Tibial artery (tissue), 4 donors: ENCODE measurements at regions not wholly inside any gene's neighbourhood (a gene's known extent, or its start where the extent isn't known, plus 50 kb on each side); places are given as distances from the start of the nearest gene placed in this dataset.

Experiments
- DNase-seq, 2 donors: peaks; one replicate each; pipeline ENCODE4 v3.0.0-alpha.2; 2019
- H3K27ac ChIP-seq, 2 donors: fragments of 200-600 bp; sonication (generic) in 1 of 2; 1 replicate in 1 of 2; 2 replicates in 1 of 2; pipeline ENCODE4 v1.5.1; 2018 to 2019; ENCODE audit warnings: mild to moderate bottlenecking in 1 of 2
- H3K27me3 ChIP-seq, 2 donors: fragments of 200-600 bp; sonication (generic) in 1 of 2; one replicate each; pipeline versions ENCODE4 v1.5.1 to v1.6.0; 2016 to 2019
- H3K36me3 ChIP-seq, 3 donors: fragments of 200-600 bp; sonication (generic) in 2 of 3; one replicate each; pipeline ENCODE4 v1.5.1; 2016 to 2019; ENCODE audit warnings: mild to moderate bottlenecking in 2 of 3
- H3K4me1 ChIP-seq, 4 donors: fragments of 200-600 bp; sonication (generic) in 2 of 4; 1 replicate in 3 of 4; 2 replicates in 1 of 4; pipeline ENCODE4 v1.5.1; 2016 to 2019
- H3K4me3 ChIP-seq, 2 donors: fragments of 200-600 bp; sonication (generic) in 1 of 2; 1 replicate in 1 of 2; 2 replicates in 1 of 2; pipeline ENCODE4 v1.5.1; 2018 to 2019; ENCODE audit warnings: mild to moderate bottlenecking in 2 of 2
- H3K9me3 ChIP-seq, 3 donors: fragments of 200-600 bp; sonication (generic) in 1 of 3; one replicate each; pipeline ENCODE4 v1.5.1; 2016 to 2019
- intact Hi-C: fragments of 100-400 bp; cut with DNase I; formaldehyde crosslinking; loops from one replicate; pipeline ENCODE4 v1.15.0; 2023; ENCODE audit warnings: low total_unique reads
- TF ChIP-seq, protein P1 (sequence below), 2 experiments: fragments of 200-600 bp in 1 of 2; fragments of 450-650 bp in 1 of 2; IDR thresholded peaks; one replicate each; pipeline ENCODE4 v1.5.1; 2017 to 2019; ENCODE audit warnings: antibody characterized with exemption in 2 of 2, mild to moderate bottlenecking in 1 of 2, moderate library complexity in 1 of 2

DNA sequence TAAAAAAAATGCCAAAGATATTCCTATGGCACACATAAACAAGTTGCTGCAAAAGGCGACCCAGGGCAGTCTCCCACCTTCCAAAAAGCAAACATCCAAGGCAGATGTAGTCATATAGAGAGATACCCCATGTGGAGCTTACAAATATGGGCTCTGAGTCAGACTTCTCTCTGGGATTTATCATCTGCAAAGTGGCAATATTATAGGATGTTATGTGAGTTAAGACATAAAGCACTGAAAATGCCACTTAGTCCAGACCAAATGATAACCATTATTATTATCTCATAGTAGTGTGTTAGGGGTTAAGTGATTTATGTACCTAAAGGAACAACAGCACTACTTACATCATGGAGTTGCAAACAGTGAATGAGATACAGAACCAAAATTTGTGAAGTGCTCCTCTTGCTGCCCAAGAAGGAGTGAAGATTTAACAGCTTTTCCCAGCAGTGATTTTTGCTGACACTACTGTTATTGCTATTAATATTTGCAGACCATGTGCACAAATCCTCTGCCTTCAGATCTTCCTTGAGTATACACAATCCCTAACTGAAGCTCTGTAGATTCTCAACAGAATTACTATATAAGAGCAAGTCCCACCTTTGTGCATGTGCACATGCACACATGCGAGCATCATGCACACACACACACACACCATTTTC, 560.0 kb upstream of the SALL1 start:
- Histone ChIP-seq H3K9me3 (peaks cover 0 to 7% (median 0%) of the 10 kb centered on the region in 3 donors), H3K4me3 (no peak overlapping the region), H3K4me1 (no peaks in the 10 kb centered on the region), H3K36me3 (no peaks in the 10 kb centered on the region), H3K27ac (no peak overlapping the region), H3K27me3 (no peaks in the 10 kb centered on the region)
- no peak for DNase-seq
- TF ChIP-seq, protein P1, sequence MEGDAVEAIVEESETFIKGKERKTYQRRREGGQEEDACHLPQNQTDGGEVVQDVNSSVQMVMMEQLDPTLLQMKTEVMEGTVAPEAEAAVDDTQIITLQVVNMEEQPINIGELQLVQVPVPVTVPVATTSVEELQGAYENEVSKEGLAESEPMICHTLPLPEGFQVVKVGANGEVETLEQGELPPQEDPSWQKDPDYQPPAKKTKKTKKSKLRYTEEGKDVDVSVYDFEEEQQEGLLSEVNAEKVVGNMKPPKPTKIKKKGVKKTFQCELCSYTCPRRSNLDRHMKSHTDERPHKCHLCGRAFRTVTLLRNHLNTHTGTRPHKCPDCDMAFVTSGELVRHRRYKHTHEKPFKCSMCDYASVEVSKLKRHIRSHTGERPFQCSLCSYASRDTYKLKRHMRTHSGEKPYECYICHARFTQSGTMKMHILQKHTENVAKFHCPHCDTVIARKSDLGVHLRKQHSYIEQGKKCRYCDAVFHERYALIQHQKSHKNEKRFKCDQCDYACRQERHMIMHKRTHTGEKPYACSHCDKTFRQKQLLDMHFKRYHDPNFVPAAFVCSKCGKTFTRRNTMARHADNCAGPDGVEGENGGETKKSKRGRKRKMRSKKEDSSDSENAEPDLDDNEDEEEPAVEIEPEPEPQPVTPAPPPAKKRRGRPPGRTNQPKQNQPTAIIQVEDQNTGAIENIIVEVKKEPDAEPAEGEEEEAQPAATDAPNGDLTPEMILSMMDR (IDR thresholded peaks at IDR 0.05), result no peak
- intact Hi-C loops, result no loop called here

DNA sequence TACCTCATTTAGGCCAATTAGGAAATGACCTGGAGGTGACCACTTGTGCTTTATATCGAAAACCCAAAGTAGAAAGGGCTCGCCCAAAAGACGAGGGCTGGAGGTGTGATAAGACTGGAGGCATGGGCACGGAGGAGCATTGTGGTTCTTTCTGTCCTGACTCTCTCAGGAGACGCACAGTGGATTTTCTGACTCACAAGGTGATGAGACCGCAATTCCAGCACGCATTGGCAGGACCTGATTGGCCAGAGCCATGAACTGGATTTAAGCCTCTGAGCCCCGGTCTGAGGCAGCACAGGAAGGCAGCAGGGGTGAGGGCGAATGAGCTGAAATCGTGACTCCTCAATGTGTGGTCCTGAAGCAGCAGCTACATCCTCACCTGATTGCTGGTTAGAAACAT, 559.1 kb upstream of the SALL1 start:
- H3K27ac ChIP-seq, result no peak overlapping the region
- no peak for DNase-seq
- H3K36me3 ChIP-seq, result no peaks in the 10 kb centered on the region
- H3K27me3 ChIP-seq, result no peaks in the 10 kb centered on the region
- no peak overlapping the region for H3K4me3 ChIP-seq
- intact Hi-C loops, result no loop called here
- H3K9me3 ChIP-seq, result peaks cover 0 to 7% (median 0%) of the 10 kb centered on the region in 3 donors
- TF ChIP-seq, protein P1 (IDR thresholded peaks at IDR 0.05), result no peak
- no peaks in the 10 kb centered on the region for H3K4me1 ChIP-seq

DNA sequence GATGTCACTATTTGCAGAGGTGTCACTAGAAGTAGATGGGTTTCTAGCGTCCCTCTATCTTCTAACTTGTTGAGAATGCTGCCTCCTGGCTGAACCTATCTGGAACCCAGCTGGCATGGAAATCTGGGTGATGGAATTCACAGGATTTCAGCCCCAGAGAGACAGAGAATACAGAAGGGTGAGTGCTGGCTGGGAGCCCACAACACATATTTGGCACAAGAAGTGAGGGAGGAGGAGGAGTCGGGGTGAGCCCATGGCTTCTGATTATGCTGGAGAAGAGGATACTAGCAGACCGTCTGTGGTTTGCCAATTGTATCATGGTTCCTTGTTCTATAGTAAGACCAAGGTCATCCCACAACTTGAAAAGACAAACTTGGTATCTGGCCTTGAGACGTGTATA, 557.8 kb upstream of the SALL1 start:
- no peak overlapping the region for H3K4me3 ChIP-seq
- H3K4me1 ChIP-seq, result no peaks in the 10 kb centered on the region
- DNase-seq, result no peak
- H3K27ac ChIP-seq, result no peak overlapping the region
- no peaks in the 10 kb centered on the region for H3K36me3 ChIP-seq
- H3K9me3 ChIP-seq, result no peaks in the 10 kb centered on the region
- intact Hi-C loops, result no loop called here
- TF ChIP-seq, protein P1 (IDR thresholded peaks at IDR 0.05), result no peak
- no peaks in the 10 kb centered on the region for H3K27me3 ChIP-seq

DNA sequence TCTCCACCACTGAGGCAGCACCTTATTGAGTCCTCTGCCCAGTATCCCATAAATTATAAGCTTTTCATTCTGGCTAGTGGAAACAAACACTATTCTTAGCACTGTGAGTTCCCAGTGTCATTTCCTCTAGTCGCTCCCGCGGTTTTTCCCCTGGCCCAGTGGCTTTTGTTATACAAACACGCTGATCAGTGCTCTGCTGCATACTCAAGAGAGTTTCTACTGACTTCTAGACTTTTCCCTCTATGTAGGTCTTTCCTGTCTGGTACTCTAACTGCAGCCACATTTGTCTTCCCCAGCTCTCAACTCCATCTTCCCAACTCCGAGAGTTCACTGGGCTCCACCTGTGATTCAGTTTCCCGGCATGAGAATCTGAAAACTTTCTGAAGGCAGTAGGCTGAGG, 556.6 kb upstream of the SALL1 start:
- intact Hi-C loops, result no loop called here
- no peak for DNase-seq
- Histone ChIP-seq H3K4me3 (no peak overlapping the region), H3K27ac (no peak overlapping the region), H3K36me3 (no peaks in the 10 kb centered on the region), H3K27me3 (no peaks in the 10 kb centered on the region), H3K9me3 (no peaks in the 10 kb centered on the region), H3K4me1 (no peaks in the 10 kb centered on the region)
- TF ChIP-seq, protein P1 (IDR thresholded peaks at IDR 0.05), result no peak

DNA sequence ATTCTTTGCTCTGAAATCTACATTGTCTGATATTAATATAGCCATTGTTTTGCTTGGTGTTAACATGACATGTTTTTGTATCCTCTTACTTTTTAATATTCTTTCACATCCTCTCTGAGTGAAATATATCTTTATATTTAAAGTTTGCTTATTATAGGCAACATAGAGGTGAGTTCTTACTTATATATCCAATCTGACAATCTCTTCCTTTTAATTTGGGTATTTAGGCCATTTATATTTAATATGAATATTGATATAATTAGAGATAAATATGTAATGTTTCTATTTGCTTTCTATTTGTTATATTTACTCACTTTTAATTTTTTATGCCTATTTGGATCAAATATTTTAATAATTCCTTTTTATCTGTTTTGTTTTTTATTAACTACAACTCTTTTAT, 554.1 kb upstream of the SALL1 start:
- intact Hi-C loops, result no loop called here
- DNase-seq, result no peak
- Histone ChIP-seq H3K36me3 (no peaks in the 10 kb centered on the region), H3K27me3 (no peaks in the 10 kb centered on the region), H3K9me3 (no peaks in the 10 kb centered on the region), H3K27ac (no peak overlapping the region), H3K4me3 (no peak overlapping the region), H3K4me1 (no peaks in the 10 kb centered on the region)
- TF ChIP-seq, protein P1 (IDR thresholded peaks at IDR 0.05), result no peak

DNA sequence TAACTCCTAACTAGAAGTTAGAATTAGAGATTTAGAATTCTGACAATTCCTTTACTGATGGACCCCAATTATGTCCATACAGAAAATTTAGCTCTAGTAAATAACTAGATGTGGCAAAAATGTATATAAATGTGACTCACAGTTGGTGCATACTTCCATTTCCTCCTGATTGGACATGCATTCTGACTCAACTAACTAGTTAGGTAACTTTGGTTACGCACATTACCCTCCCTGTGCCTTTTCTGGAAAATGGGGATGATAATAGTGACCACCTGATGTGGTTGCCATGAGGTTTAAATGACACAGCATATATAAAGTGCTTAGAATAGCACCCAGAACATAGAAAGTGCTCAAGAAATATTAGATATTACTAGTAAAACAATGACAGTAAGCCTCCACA, 550.0 kb upstream of the SALL1 start:
- Histone ChIP-seq H3K27me3 (no peaks in the 10 kb centered on the region), H3K4me1 (no peaks in the 10 kb centered on the region), H3K36me3 (no peaks in the 10 kb centered on the region), H3K9me3 (no peaks in the 10 kb centered on the region), H3K27ac (no peak overlapping the region), H3K4me3 (no peak overlapping the region)
- TF ChIP-seq, protein P1 (IDR thresholded peaks at IDR 0.05), result no peak
- intact Hi-C loops, result no loop called here
- no peak for DNase-seq
